RPMI8226 (cell line): ENCODE measurements at regions not wholly inside any gene's neighbourhood (a gene's known extent, or its start where the extent isn't known, plus 50 kb on each side); places are given as distances from the start of the nearest gene placed in this dataset.

ENCODE experiments used
- DNase-seq: peaks from one replicate; pipeline ENCODE4 v3.0.0-alpha.2; 2015

DNA sequence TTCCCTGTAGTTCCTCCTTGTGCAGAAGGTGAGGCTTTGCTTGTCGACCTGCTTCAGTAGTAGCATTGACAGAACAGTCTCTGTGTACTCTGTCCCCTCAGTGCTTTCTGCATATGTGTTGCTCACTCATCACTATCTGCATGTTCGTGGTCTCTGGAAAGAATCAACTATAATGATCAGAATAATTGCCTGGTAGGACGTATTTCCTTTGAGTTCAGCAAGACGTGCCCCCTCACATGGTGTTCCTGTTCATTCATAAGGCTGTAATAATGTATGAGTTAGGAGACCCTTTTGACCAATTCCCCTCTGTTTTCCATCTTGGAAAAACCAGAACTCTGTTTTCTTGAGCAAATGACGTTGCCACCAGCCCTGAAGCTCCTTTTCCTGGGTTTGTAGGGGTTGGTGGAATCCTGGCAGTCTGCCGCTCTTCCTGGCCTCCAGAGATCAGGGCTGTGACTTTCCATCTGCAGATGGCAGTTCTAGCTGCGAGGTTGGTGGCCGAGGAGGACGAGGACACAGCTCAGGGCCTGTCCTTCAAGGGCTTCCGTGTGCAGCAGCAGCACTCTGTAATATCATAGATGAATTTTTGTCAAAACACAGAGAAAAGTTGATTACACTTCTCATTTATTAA is 61.9 kb downstream of the EXOSC2 start:
- no peak for DNase-seq

DNA sequence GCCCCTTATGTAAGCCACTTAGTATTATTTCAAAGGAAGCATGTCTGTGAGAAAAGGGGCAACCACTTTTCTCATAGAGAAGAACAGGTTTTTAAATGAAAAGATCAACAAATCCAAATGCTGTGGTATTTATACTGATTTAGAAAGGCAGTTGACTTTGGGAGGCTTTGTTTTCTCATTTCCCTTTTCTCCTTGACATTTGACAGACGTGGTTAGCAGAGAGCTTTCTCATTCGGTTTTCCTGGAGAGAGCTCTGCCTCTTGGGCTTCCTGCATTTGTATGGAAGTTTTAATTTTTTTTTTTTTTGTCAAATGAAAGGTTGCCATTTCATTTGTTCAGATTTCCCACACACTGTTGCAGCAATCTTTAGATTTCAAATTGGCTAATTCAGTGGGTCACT is 62.5 kb downstream of the EXOSC2 start:
- peak; percentile 25 for DNase-seq

- DNase-seq = peak; percentile 9
Observed at GRCh38 chr9:130756455-130757152, 63.0 kb downstream of the EXOSC2 start.

DNA sequence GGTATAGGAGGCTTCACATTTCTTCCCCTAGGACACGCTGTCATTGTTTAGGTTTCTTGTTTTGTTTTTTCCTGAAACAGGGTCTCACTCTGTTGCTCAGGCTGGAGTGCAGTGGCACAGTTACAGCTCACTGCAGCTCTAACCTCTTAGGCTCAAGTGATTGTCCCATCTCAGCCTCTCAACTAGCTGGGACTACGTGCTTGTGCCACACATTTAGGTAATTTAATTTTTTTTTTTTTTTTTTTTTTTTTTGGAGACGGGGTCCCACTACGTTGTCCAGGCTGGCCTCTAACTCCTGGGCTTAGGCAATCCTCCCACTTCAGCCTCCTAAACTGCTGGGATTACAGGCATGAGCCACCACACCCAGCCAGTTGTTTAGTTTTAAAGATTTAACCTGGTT is 66.2 kb downstream of the EXOSC2 start:
- DNase-seq = no peak

DNA sequence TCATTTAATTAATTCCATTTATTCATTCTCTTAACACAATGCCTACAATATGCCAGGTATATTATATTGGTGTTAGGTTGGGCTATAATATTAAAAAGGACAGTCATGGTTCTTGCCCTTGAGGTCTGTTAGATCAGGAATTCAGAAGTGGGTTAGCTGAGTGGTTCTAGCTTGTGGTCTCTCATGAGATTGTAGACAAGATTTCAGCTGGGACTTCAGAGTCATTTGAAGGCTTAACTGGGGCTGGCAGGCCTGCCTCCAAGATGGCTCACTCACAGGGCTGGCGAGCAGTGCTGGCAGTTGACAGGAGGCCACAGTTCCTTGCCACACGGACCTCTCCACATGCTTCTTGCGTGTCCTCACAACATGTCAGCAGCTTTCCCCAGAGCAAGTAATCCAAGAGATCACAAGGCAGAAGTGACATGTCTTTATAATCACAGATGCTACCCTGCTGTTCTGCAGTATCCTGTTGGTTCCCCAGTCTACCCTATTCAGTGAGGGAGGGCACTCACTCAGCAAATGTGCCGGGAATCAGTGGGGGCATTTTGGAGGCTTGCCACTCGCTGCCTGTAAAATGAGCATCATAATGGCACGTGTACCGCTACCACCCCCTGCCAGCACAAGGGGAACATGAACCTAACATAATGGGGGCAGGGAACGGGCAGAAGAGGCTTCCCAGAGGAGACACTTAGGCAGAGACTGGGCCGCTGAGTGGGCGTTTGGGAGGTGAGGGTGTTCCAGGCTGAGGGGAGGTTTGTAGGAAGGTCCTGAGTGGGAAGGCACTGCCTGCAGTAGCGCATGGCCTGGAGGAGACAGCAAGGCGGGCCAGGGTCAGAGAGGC is 70.0 kb downstream of the EXOSC2 start:
- no peak for DNase-seq

GRCh38 chr9:130765137-130766020 is 69.7 kb upstream of the ABL1 start:
- DNase-seq = no peak

- DNase-seq = no peak
Observed at GRCh38 chr9:130766021-130766926, 68.8 kb upstream of the ABL1 start.

DNA sequence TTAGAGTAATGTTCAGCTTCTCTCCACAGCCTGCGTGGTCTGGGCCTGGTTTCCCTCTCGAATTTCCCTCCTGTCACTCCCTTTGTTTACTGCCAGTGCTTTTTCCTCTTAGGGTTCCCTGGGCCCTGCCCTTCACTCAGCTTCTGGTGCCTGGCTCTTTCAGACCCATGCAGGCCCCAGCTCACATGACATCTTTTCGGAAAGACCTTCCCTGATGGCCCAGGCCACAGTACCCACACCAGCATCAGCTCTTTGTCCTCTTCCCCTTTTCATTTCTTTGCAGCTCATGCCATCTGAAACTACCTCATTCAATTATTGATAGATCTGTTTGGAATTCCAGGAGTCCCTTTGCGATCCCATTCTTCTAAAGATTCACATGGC is 68.1 kb upstream of the ABL1 start:
- no peak for DNase-seq

- no peak for DNase-seq
Observed at GRCh38 chr9:130768265-130768664, 66.8 kb upstream of the ABL1 start.

DNA sequence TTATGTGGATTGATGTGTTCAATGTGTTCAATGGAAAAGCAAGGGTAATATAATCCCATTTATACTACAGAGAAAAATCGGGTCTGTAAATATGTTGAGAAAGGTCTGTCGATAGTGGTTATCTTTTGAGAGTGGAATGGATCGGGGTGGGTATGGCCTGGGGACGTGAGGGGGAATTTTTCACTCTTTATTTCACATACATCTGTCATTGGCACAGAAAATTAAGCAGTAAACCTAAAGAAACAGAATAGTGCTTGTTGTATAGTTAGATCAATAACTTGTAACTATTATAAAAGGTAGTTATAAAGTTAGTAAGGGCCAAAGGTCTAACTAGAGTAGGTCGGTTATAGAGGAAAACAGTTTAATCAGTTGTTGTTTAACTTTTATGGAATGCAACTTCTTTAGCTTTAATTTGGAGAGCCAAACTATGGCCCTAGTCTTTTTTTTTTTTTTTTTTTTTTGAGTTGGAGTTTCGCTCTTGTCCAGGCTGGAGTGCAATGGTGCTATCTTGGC is 66.1 kb upstream of the ABL1 start:
- no peak for DNase-seq

GRCh38 chr9:130770093-130770492 is 65.0 kb upstream of the ABL1 start:
- DNase-seq = no peak

GRCh38 chr9:130770679-130771442 is 64.2 kb upstream of the ABL1 start:
- peak; percentile 61 for DNase-seq

DNA sequence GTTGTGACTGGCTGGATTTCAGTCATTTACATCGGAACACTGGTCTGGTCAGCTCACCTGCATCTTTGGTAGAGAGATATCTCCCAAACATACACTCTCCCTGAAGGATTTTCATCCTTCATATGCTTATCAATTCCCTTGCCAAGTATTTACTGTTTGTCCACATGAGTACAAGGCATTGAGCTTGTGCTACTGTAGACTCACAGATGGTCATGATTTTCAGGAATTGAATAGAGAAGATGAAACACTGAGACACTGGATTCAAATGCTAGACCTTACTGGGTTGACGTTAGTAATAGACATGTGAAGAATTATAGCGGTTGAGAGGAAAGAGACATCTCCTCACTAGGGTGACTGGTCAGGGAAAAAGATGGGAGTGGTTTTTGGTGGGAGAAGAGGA is 62.9 kb upstream of the ABL1 start:
- no peak for DNase-seq

GRCh38 chr9:130774183-130774582 is 60.9 kb upstream of the ABL1 start:
- DNase-seq = no peak

GRCh38 chr9:130775336-130775991 is 59.6 kb upstream of the ABL1 start:
- DNase-seq = no peak

GRCh38 chr9:130779153-130779855 is 55.8 kb upstream of the ABL1 start:
- DNase-seq = no peak

GRCh38 chr9:130780415-130780814 is 54.6 kb upstream of the ABL1 start:
- no peak for DNase-seq

- no peak for DNase-seq
Observed at GRCh38 chr9:130780865-130781504, 54.1 kb upstream of the ABL1 start.

GRCh38 chr9:130781569-130781968 is 53.5 kb upstream of the ABL1 start:
- DNase-seq = no peak
